BJ (cell line): ENCODE measurements at regions not wholly inside any gene's neighbourhood (a gene's known extent, or its start where the extent isn't known, plus 50 kb on each side); places are given as distances from the start of the nearest gene placed in this dataset.
A peak's percentile ranks its signal among the peaks of the same experiment; 100 is the strongest.

Experiments used
- CTCF ChIA-PET: fragments of 350-600 bp; formaldehyde crosslinking; extraction: SDS; loops from one replicate; lab custom pipeline; 2021; ENCODE audit warnings: antibody characterized with exemption, inconsistent platforms; lab: Yijun Ruan, JAX
- POLR2A ChIA-PET: fragments of 300-600 bp; sonication (Branson Sonifier 250); formaldehyde crosslinking; extraction: SDS; loops from one replicate; lab custom pipeline; 2021; ENCODE audit warnings: antibody characterized with exemption; lab: Charles Lee
- DNase-seq: peaks from one replicate; pipeline ENCODE4 v3.0.0-alpha.2; 2011; ENCODE audit warnings: low read depth
- H3K27me3 ChIP-seq: 2 replicates; pipeline ENCODE4 v1.6.0; 2011; ENCODE audit warnings: low read length; ENCODE audit not compliant: control insufficient read depth, insufficient read depth
- H3K36me3 ChIP-seq: 2 replicates; pipeline ENCODE4 v1.5.1; 2011; ENCODE audit warnings: low read length; ENCODE audit not compliant: control insufficient read depth, insufficient read depth
- H3K4me3 ChIP-seq: 2 replicates; pipeline ENCODE4 v1.5.1; 2011; ENCODE audit warnings: low read depth, mild to moderate bottlenecking, control low read depth, low read length
- CTCF ChIP-seq: IDR thresholded peaks from 2 replicates; pipeline ENCODE4 v1.5.1; 2011; ENCODE audit warnings: low read depth, mild to moderate bottlenecking, control low read depth, inconsistent platforms, low read length, moderate library complexity; ENCODE audit not compliant: insufficient read depth

- Histone ChIP-seq H3K36me3 (no peaks in the 10 kb centered on the region), H3K27me3 (no peaks in the 10 kb centered on the region), H3K4me3 (no peak overlapping the region)
- no peak for DNase-seq
- POLR2A ChIA-PET = no interaction called here
- CTCF ChIA-PET = no interaction called here
- no peak for TF ChIP-seq CTCF
Measured at GRCh38 chr11:92523611-92524010, 299.0 kb downstream of the FAT3 start.

- ChIA-PET CTCF (no interaction called here), POLR2A (no interaction called here)
- H3K4me3 ChIP-seq = no peak overlapping the region
- no peaks in the 10 kb centered on the region for H3K27me3 ChIP-seq
- no peaks in the 10 kb centered on the region for H3K36me3 ChIP-seq
- DNase-seq = no peak
- TF ChIP-seq CTCF = no peak
Measured at GRCh38 chr11:92524542-92524941, 299.9 kb downstream of the FAT3 start.

- DNase-seq = no peak
Measured at GRCh38 chr11:92527467-92527866, 302.8 kb downstream of the FAT3 start.

GRCh38 chr11:92528001-92528400 is 303.4 kb downstream of the FAT3 start:
- Histone ChIP-seq H3K36me3 (no peaks in the 10 kb centered on the region), H3K4me3 (no peak overlapping the region), H3K27me3 (no peaks in the 10 kb centered on the region)
- ChIA-PET POLR2A (no interaction called here), CTCF (no interaction called here)
- DNase-seq = peak; percentile 25
- no peak for TF ChIP-seq CTCF

More at GRCh38 chr11:92527467-92527866, 302.8 kb downstream of the FAT3 start:
- ChIA-PET CTCF (no interaction called here), POLR2A (no interaction called here)
- Histone ChIP-seq H3K4me3 (no peak overlapping the region), H3K27me3 (no peaks in the 10 kb centered on the region), H3K36me3 (no peaks in the 10 kb centered on the region)
- TF ChIP-seq CTCF = no peak

GRCh38 chr11:92531065-92531739 is 306.6 kb downstream of the FAT3 start:
- CTCF ChIA-PET = interaction anchor here (0.6 kb wide), 1 partner anchor 143 kb away, joined by 3 read pairs; no protein-coding TSS in a partner anchor
- POLR2A ChIA-PET = no interaction called here
- no peak for TF ChIP-seq CTCF

More at GRCh38 chr11:92531065-92531739, 306.6 kb downstream of the FAT3 start:
- H3K4me3 ChIP-seq = no peak overlapping the region
- no peaks in the 10 kb centered on the region for H3K27me3 ChIP-seq
- no peak for DNase-seq
- no peaks in the 10 kb centered on the region for H3K36me3 ChIP-seq
